OCI-LY3 (cell line): ENCODE measurements at regions not wholly inside any gene's neighbourhood (a gene's known extent, or its start where the extent isn't known, plus 50 kb on each side); places are given as distances from the start of the nearest gene placed in this dataset.
"Not testable (repeated sequence)": the region's sequence is repeated elsewhere in the genome, so short reads cannot be mapped to it uniquely, and the experiment has no call there.

Experiments
- CTCF ChIP-seq: fragments of 200-600, 300-600 bp; sonication (generic); IDR thresholded peaks from 2 replicates; pipeline ENCODE4 v1.5.1; 2014; ENCODE audit warnings: antibody characterized with exemption, low read length, low read depth
- EZH2phosphoT487 ChIP-seq: fragments of 200-600 bp; shearing (Covaris generic); IDR thresholded peaks from 2 replicates; pipeline ENCODE4 v1.6.1; 2018; ENCODE audit warnings: antibody characterized with exemption, mixed run types, low read depth

- TF ChIP-seq CTCF, EZH2phosphoT487: not testable (repeated sequence)
Measured at GRCh38 chr10:38402442-38403346, 308.6 kb downstream of the ZNF37A start.
